Breast epithelium (tissue), 4 donors: ENCODE measurements at regions not wholly inside any gene's neighbourhood (a gene's known extent, or its start where the extent isn't known, plus 50 kb on each side); places are given as distances from the start of the nearest gene placed in this dataset.
A peak's percentile ranks its signal among the peaks of the same experiment; 100 is the strongest.

Source experiments
- DNase-seq, 2 donors: peaks; one replicate each; pipeline ENCODE4 v3.0.0-alpha.2; 2019; ENCODE audit warnings: low spot score in 2 of 2
- H3K27ac ChIP-seq, 2 donors: fragments of 200-600 bp; sonication (generic) in 1 of 2; one replicate each; pipeline ENCODE4 v1.5.1; 2016 to 2019; ENCODE audit warnings: mild to moderate bottlenecking in 1 of 2
- H3K27me3 ChIP-seq, 2 donors: fragments of 200-600 bp; sonication (generic) in 1 of 2; one replicate each; pipeline versions ENCODE4 v1.5.1 to v1.6.0; 2017 to 2019; ENCODE audit warnings: control low read depth in 1 of 2, mild to moderate bottlenecking in 1 of 2
- H3K36me3 ChIP-seq: fragments of 200-600 bp; one replicate; pipeline ENCODE4 v1.5.1; 2019
- H3K4me1 ChIP-seq, 2 donors: fragments of 200-600 bp; sonication (generic); one replicate each; pipeline ENCODE4 v1.5.1; 2016 to 2019; ENCODE audit warnings: control low read depth in 1 of 2
- H3K4me3 ChIP-seq, 3 donors: fragments of 200-600 bp; sonication (generic); 1 replicate in 2 of 3; 2 replicates in 1 of 3; pipeline ENCODE4 v1.5.1; 2016 to 2019; ENCODE audit warnings: mild to moderate bottlenecking in 3 of 3, moderate library complexity in 2 of 3
- H3K9me3 ChIP-seq, 2 donors: fragments of 200-600 bp; sonication (generic) in 1 of 2; one replicate each; pipeline ENCODE4 v1.5.1; 2016 to 2019; ENCODE audit warnings: control low read depth in 1 of 2
- CTCF ChIP-seq, 3 donors: fragments of 450-650 bp; IDR thresholded peaks; one replicate each; pipeline ENCODE4 v1.5.1; 2016 to 2017; ENCODE audit warnings: antibody characterized with exemption in 3 of 3, mild to moderate bottlenecking in 3 of 3, moderate library complexity in 3 of 3
- POLR2A ChIP-seq: fragments of 450-650 bp; IDR thresholded peaks from one replicate; pipeline ENCODE4 v1.6.1; 2016; ENCODE audit warnings: antibody characterized with exemption, mild to moderate bottlenecking, moderate library complexity
- POLR2AphosphoS5 ChIP-seq, 3 donors: sonication (generic); formaldehyde crosslinking; IDR thresholded peaks; one replicate each; pipeline ENCODE4 v1.6.1; 2017; ENCODE audit warnings: antibody characterized with exemption in 3 of 3
- intact Hi-C: fragments of 100-400 bp; cut with DNase I; formaldehyde crosslinking; loops from one replicate; pipeline ENCODE4 v1.15.1; 2023; ENCODE audit warnings: low total_unique reads

GRCh38 chr12:92621312-92621711 lies 81.5 kb upstream of the PLEKHG7 start:
- no peak for TF ChIP-seq CTCF (IDR thresholded peaks at IDR 0.05)
- no peak for TF ChIP-seq POLR2A
- no peak for DNase-seq
- Histone ChIP-seq H3K4me3 (no peak overlapping the region), H3K27ac (no peak overlapping the region), H3K36me3 (no peaks in the 10 kb centered on the region), H3K9me3 (no peaks in the 10 kb centered on the region), H3K4me1 (no peaks in the 10 kb centered on the region), H3K27me3 (no peaks in the 10 kb centered on the region)
- intact Hi-C loops, result no loop called here

GRCh38 chr12:92619730-92620684 lies 82.8 kb upstream of the PLEKHG7 start:
- intact Hi-C loops, result no loop called here
- Histone ChIP-seq H3K27ac (peak overlapping the region in 1 of 2 donors; percentile 29), H3K4me1 (no peaks in the 10 kb centered on the region), H3K9me3 (no peaks in the 10 kb centered on the region), H3K36me3 (no peaks in the 10 kb centered on the region), H3K4me3 (no peak overlapping the region), H3K27me3 (no peaks in the 10 kb centered on the region)
- no peak for DNase-seq
- no peak for TF ChIP-seq POLR2A
- no peak for TF ChIP-seq CTCF (IDR thresholded peaks at IDR 0.05)
- no peak for TF ChIP-seq POLR2AphosphoS5 (IDR thresholded peaks at IDR 0.05)

GRCh38 chr12:92619026-92619425 lies 83.8 kb upstream of the PLEKHG7 start:
- no peak for DNase-seq
- TF ChIP-seq CTCF (IDR thresholded peaks at IDR 0.05) (no peak), POLR2A (no peak), POLR2AphosphoS5 (IDR thresholded peaks at IDR 0.05) (no peak)
- H3K27ac ChIP-seq, result peak overlapping the region in 1 of 2 donors; percentile 3
- no peaks in the 10 kb centered on the region for H3K9me3 ChIP-seq
- no peaks in the 10 kb centered on the region for H3K4me1 ChIP-seq
- no peaks in the 10 kb centered on the region for H3K27me3 ChIP-seq
- intact Hi-C loops, result no loop called here
- no peaks in the 10 kb centered on the region for H3K36me3 ChIP-seq
- no peak overlapping the region for H3K4me3 ChIP-seq

GRCh38 chr12:92615703-92616102 lies 87.1 kb upstream of the PLEKHG7 start:
- H3K27me3 ChIP-seq, result no peaks in the 10 kb centered on the region
- intact Hi-C loops, result no loop called here
- H3K27ac ChIP-seq, result no peak overlapping the region
- no peak for TF ChIP-seq POLR2AphosphoS5 (IDR thresholded peaks at IDR 0.05)
- TF ChIP-seq CTCF (IDR thresholded peaks at IDR 0.05), result no peak
- no peak for TF ChIP-seq POLR2A
- H3K4me1 ChIP-seq, result no peaks in the 10 kb centered on the region
- DNase-seq, result no peak
- H3K36me3 ChIP-seq, result no peaks in the 10 kb centered on the region
- no peak overlapping the region for H3K4me3 ChIP-seq
- H3K9me3 ChIP-seq, result no peaks in the 10 kb centered on the region

- Histone ChIP-seq H3K4me3 (no peak overlapping the region), H3K36me3 (no peaks in the 10 kb centered on the region), H3K27ac (no peak overlapping the region), H3K4me1 (no peaks in the 10 kb centered on the region), H3K9me3 (no peaks in the 10 kb centered on the region), H3K27me3 (no peaks in the 10 kb centered on the region)
- TF ChIP-seq POLR2A (no peak), CTCF (IDR thresholded peaks at IDR 0.05) (no peak), POLR2AphosphoS5 (IDR thresholded peaks at IDR 0.05) (no peak)
- intact Hi-C loops, result no loop called here
- DNase-seq, result no peak
Observed at GRCh38 chr12:92615086-92615485, 87.7 kb upstream of the PLEKHG7 start.
